ENCODE measurements at regions not wholly inside any gene's neighbourhood (a gene's known extent, or its start where the extent isn't known, plus 50 kb on each side); places are given as distances from the start of the nearest gene placed in this dataset.

DNA sequence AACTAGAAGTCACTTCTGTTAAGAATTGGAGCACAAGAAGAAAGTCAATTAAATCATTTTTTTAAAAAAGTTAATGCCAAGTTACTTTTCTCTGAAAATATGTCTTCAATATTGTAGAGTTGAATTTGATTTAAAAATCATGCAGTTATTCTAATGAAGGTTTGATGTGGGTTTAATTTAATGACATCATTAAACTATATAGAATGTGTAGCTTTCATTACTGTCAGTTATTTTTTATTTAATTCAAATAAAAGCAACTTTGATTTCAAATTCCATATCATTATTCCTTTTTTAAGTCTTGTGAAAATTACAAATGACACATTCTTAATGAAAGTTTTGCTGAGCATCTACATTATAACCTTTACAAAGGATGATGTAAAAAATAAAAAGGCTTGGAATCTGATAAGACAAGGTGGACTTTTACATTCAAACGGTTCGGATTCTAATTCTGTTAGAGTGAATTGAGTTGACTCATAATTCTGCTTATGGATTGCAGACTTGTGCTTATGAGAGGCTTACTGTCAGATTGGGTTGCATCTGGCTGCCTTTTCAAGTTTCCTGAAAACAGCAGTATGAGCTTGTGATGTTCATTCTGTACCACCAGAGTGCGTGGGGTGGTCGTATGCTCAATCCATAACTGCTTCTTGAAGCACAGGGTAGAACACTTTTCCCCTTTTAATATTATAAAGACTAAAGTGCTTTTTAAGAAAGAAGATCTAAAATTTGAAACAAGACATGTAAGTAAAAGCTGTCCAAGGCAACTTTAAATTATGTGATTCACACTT lies 253.0 kb upstream of the ARRDC3 start:
- no peaks in the 10 kb centered on the region for H3K27me3 ChIP-seq (ENCODE audit: control insufficient read depth, insufficient read depth, low read length)
- in situ Hi-C loops (cut with HindIII; ENCODE audit: low pct_unique_long_range_greater_than_20kb, low sequenced_read_pairs) = no loop called here
- no peak for DNase-seq (ENCODE audit: low read depth, low spot score)
- no TSS peak for BruUV-seq (replicated peaks)
- H3K4me3 ChIP-seq (ENCODE audit: low read depth in 2 of 2, low read length in 2 of 2) = no peak overlapping the region
- intact Hi-C loops (cut with micrococcal nuclease; ENCODE audit: unreplicated experiment) = loop anchor here (5.0 kb wide), 1 partner anchor 134 kb away; no protein-coding TSS in a partner anchor
- H3K4me1 ChIP-seq (ENCODE audit: control insufficient read depth, insufficient read depth, low read length) = peaks cover 3% of the 10 kb centered on the region; the same call in 1 of the 2 replicates
- no peaks in the 10 kb centered on the region for H3K9me3 ChIP-seq (ENCODE audit: control insufficient read depth, insufficient read depth, low read depth, low read length)
- no peak for TF ChIP-seq REST (IDR thresholded peaks at IDR 0.05; ENCODE audit: insufficient read depth in 1 of 2, low read depth in 2 of 2, low read length in 1 of 2)
- TF ChIP-seq POLR2AphosphoS5 (IDR thresholded peaks at IDR 0.05; ENCODE audit: low read depth, low read length) = no peak
- TF ChIP-seq SIN3A (IDR thresholded peaks at IDR 0.05; ENCODE audit: borderline replicate concordance, insufficient read depth, low read depth, low read length) = no peak
- TF ChIP-seq TCF7L2 (IDR thresholded peaks at IDR 0.05; ENCODE audit: low read depth, low read length) = no peak
- TF ChIP-seq, protein P1, sequence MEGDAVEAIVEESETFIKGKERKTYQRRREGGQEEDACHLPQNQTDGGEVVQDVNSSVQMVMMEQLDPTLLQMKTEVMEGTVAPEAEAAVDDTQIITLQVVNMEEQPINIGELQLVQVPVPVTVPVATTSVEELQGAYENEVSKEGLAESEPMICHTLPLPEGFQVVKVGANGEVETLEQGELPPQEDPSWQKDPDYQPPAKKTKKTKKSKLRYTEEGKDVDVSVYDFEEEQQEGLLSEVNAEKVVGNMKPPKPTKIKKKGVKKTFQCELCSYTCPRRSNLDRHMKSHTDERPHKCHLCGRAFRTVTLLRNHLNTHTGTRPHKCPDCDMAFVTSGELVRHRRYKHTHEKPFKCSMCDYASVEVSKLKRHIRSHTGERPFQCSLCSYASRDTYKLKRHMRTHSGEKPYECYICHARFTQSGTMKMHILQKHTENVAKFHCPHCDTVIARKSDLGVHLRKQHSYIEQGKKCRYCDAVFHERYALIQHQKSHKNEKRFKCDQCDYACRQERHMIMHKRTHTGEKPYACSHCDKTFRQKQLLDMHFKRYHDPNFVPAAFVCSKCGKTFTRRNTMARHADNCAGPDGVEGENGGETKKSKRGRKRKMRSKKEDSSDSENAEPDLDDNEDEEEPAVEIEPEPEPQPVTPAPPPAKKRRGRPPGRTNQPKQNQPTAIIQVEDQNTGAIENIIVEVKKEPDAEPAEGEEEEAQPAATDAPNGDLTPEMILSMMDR (IDR thresholded peaks at IDR 0.05) = peak; percentile 34
- H3K27ac ChIP-seq (ENCODE audit: low read length) = no peak overlapping the region
- ATAC-seq = no peak
- ChIA-PET CTCF (no interaction called here), POLR2A (no interaction called here)
- no peaks in the 10 kb centered on the region; the same call in 1 of the 2 replicates for H3K36me3 ChIP-seq (ENCODE audit: control insufficient read depth, insufficient read depth, low read length)

DNA sequence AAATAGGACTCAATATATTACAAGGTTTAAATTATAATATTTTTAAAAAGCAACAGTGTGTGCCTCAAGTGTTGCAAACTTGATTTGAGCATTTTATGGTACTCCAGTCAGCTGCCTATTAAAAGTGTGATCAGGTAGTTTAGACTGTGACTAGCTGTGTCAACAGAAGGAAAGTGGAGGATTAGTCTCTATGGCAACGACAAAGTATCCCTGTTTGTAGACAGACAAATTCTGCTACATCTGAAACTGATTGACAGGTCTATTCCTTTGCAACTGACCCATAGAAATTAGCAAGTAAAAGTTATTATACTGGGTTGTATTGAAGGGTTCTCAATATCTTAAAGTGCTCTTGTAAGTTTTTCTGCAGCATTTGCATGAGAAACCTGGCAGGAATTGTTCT lies 249.8 kb upstream of the ARRDC3 start:
- Histone ChIP-seq H3K4me3 (ENCODE audit: low read depth in 2 of 2, low read length in 2 of 2) (no peak overlapping the region), H3K9me3 (ENCODE audit: control insufficient read depth, insufficient read depth, low read depth, low read length) (no peaks in the 10 kb centered on the region), H3K4me1 (ENCODE audit: control insufficient read depth, insufficient read depth, low read length) (no peaks in the 10 kb centered on the region), H3K36me3 (ENCODE audit: control insufficient read depth, insufficient read depth, low read length) (no peaks in the 10 kb centered on the region; the same call in 1 of the 2 replicates), H3K27ac (ENCODE audit: low read length) (no peak overlapping the region), H3K27me3 (ENCODE audit: control insufficient read depth, insufficient read depth, low read length) (no peaks in the 10 kb centered on the region)
- ChIA-PET CTCF (no interaction called here), POLR2A (no interaction called here)
- intact Hi-C loops (cut with micrococcal nuclease; ENCODE audit: unreplicated experiment) (no loop called here), in situ Hi-C loops (cut with HindIII; ENCODE audit: low pct_unique_long_range_greater_than_20kb, low sequenced_read_pairs) (no loop called here)
- ATAC-seq (no peak), DNase-seq (ENCODE audit: low read depth, low spot score) (no peak)
- no TSS peak for BruUV-seq (replicated peaks)
- TF ChIP-seq REST (IDR thresholded peaks at IDR 0.05; ENCODE audit: insufficient read depth in 1 of 2, low read depth in 2 of 2, low read length in 1 of 2) (no peak), POLR2AphosphoS5 (IDR thresholded peaks at IDR 0.05; ENCODE audit: low read depth, low read length) (no peak), TCF7L2 (IDR thresholded peaks at IDR 0.05; ENCODE audit: low read depth, low read length) (no peak), SIN3A (IDR thresholded peaks at IDR 0.05; ENCODE audit: borderline replicate concordance, insufficient read depth, low read depth, low read length) (no peak)
- TF ChIP-seq, protein P1 (IDR thresholded peaks at IDR 0.05) = no peak
